Mesothelial cell of epicardium (in vitro differentiated cells): ENCODE measurements at regions not wholly inside any gene's neighbourhood (a gene's known extent, or its start where the extent isn't known, plus 50 kb on each side); places are given as distances from the start of the nearest gene placed in this dataset.

Experiments
- DNase-seq, 2 experiments: peaks; one replicate each; pipeline ENCODE4 v3.0.0; 2021; ENCODE audit warnings: low spot score in 2 of 2; ENCODE audit not compliant: unreplicated experiment in 2 of 2
- H3K27ac Mint-ChIP-seq: 2 replicates; pipeline ENCODE4 v1.8.0; 2021; ENCODE audit warnings: mixed read lengths
- H3K27me3 Mint-ChIP-seq: 2 replicates; pipeline ENCODE4 v1.8.0; 2021; ENCODE audit warnings: low read depth, mixed read lengths
- H3K36me3 Mint-ChIP-seq: 2 replicates; pipeline ENCODE4 v1.8.0; 2021; ENCODE audit warnings: mixed read lengths
- H3K4me1 Mint-ChIP-seq: 2 replicates; pipeline ENCODE4 v1.8.0; 2021; ENCODE audit warnings: mixed read lengths
- H3K4me3 Mint-ChIP-seq: 2 replicates; pipeline ENCODE4 v1.8.0; 2021; ENCODE audit warnings: mild to moderate bottlenecking, moderate library complexity, mixed read lengths
- H3K9me3 Mint-ChIP-seq: 2 replicates; pipeline ENCODE4 v1.8.0; 2021; ENCODE audit warnings: mixed read lengths
- CTCF ChIP-seq: fragments of 200-600 bp; sonication (generic); IDR thresholded peaks from one replicate; pipeline ENCODE4 v1.5.0; 2021; ENCODE audit warnings: antibody characterized with exemption; ENCODE audit not compliant: unreplicated experiment

DNA sequence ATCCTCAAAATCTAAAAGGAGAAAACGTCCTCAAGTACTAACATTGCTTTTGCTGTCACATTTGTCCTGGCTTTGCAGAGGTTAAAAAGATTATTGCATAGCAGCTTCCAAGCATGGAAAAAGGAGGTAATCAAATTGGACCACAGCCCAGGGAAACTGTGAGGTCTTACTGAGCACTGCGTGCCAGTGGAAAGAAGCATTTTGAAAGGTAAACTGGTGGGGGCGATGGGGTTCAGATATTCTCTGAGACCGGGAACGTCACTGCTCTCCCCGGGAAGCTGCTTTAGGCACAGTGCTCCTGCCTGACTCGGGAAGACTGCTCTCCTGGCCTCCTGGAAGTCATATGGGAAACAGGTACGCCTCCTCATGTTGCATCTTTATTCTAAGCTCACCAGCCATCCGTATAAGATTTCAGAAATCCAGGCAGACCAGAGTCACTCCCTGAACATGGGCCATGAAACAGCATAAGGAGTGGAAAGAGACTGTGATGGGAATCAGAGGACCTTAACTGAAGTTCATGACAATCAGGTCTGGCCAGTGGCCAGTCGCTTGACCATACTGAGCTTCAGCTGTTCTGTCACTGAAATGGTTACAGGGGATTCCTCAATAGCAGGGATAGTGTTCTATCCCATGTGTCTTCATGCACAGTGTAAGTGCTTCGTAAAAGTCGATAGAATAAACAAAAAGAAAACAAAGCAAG, 284.1 kb downstream of the TRIB2 start:
- Mint-ChIP-seq H3K36me3 (no peaks in the 10 kb centered on the region), H3K4me3 (no peak overlapping the region), H3K27me3 (peaks cover 4% of the 10 kb centered on the region), H3K4me1 (peaks cover 33% of the 10 kb centered on the region), H3K9me3 (no peaks in the 10 kb centered on the region), H3K27ac (no peak overlapping the region)
- TF ChIP-seq CTCF, result no peak
- DNase-seq, result no peak

GRCh38 chr2:13001408-13001807, 284.7 kb downstream of the TRIB2 start:
- no peak for TF ChIP-seq CTCF
- Mint-ChIP-seq H3K4me3 (no peak overlapping the region), H3K27ac (no peak overlapping the region), H3K4me1 (peaks cover 37% of the 10 kb centered on the region), H3K9me3 (no peaks in the 10 kb centered on the region), H3K36me3 (no peaks in the 10 kb centered on the region), H3K27me3 (peaks cover 4% of the 10 kb centered on the region)
- DNase-seq, result no peak

DNA sequence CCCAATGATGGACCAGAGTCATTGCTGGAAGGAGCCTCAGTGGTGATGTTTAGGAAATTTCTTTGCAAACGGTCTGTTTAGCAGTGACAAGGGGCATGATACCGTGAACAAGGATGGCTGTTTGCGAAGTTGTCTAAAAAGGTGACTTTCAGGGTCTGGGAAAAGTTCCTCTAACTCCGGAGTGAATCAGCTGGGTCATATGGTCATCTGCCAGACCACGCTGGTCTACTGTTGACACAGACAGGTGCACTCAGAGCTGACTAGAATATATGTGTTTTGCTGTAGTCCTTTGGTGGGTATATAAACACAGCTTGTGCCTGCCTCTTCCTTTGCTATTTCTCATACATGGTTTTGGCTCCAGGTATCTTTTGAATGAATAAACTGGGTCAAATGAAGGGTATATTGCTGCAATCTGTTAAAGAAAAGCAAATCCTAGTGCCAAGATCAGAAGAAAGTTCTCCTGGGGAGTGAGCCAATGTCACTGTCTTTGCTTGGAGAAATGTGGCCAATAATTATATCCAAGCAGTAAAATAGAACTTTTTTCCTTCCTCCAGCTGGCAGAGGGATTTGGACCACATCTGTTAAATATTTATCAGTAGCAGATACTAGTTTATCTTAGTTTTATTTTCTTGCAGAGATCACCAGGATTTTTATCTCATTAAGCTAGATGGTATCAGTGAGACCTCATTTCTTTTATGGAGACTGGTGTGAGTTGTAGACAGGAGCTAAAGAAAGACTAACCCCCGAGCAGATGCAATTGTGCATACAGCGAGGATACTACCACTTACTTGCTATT, 286.0 kb downstream of the TRIB2 start:
- Mint-ChIP-seq H3K4me1 (peaks cover 42% of the 10 kb centered on the region), H3K27ac (no peak overlapping the region), H3K36me3 (no peaks in the 10 kb centered on the region), H3K4me3 (no peak overlapping the region), H3K27me3 (peaks cover 9% of the 10 kb centered on the region), H3K9me3 (no peaks in the 10 kb centered on the region)
- no peak for DNase-seq
- no peak for TF ChIP-seq CTCF

DNA sequence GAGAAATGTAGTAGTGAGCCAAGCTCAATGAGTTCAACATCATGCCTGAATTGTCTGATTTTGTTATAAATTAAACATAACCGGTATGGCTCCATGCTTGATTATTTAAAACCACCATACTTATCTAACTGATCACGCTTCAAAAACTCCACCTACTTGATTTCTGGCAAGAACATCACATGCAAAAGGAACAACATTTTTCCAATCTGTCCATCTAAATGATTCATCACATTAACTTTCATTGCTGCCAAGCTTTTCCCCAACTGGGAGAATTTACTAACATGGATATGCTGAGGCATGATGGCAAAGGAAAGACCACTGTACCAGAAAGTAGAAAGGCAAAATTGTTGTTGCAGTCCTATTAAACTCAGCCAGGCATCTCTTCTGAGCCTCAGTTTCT, 286.8 kb downstream of the TRIB2 start:
- H3K9me3 Mint-ChIP-seq, result no peaks in the 10 kb centered on the region
- no peak for DNase-seq
- no peaks in the 10 kb centered on the region for H3K36me3 Mint-ChIP-seq
- peaks cover 42% of the 10 kb centered on the region for H3K4me1 Mint-ChIP-seq
- no peak overlapping the region for H3K4me3 Mint-ChIP-seq
- H3K27ac Mint-ChIP-seq, result no peak overlapping the region
- peaks cover 9% of the 10 kb centered on the region for H3K27me3 Mint-ChIP-seq
- TF ChIP-seq CTCF, result no peak

- DNase-seq, result no peak
- Mint-ChIP-seq H3K36me3 (no peaks in the 10 kb centered on the region), H3K4me1 (peaks cover 42% of the 10 kb centered on the region), H3K27me3 (peaks cover 16% of the 10 kb centered on the region), H3K9me3 (no peaks in the 10 kb centered on the region), H3K27ac (no peak overlapping the region), H3K4me3 (no peak overlapping the region)
- no peak for TF ChIP-seq CTCF
These were observed 288.3 kb downstream of the TRIB2 start for GRCh38 chr2:13005048-13005447.
